ENCODE measurements at regions not wholly inside any gene's neighbourhood (a gene's known extent, or its start where the extent isn't known, plus 50 kb on each side); places are given as distances from the start of the nearest gene placed in this dataset.

GRCh38 chr12:24724814-24725213 lies 224.1 kb downstream of the BCAT1 start:
- no peak overlapping the region for H3K27ac Mint-ChIP-seq

GRCh38 chr12:24723759-24724158 lies 225.1 kb downstream of the BCAT1 start:
- H3K4me1 ChIP-seq (ENCODE audit: control insufficient read depth in 2 of 2, insufficient read depth in 2 of 2, low read length in 2 of 2), result peaks cover 6 to 7% of the 10 kb centered on the region in 2 donors
- no peak overlapping the region for H3K4me2 ChIP-seq (replicated peaks; ENCODE audit: low read depth, low read length, poor library complexity, severe bottlenecking)
- no peaks in the 10 kb centered on the region for H3K36me3 ChIP-seq (replicated peaks in 1 of 2; ENCODE audit: control extremely low read depth in 1 of 2, control insufficient read depth in 1 of 2, extremely low read depth in 1 of 2, insufficient read depth in 2 of 2, low read length in 1 of 2)
- no peaks in the 10 kb centered on the region for H4K20me1 ChIP-seq (ENCODE audit: control insufficient read depth, insufficient read depth, low read length, poor library complexity, severe bottlenecking)
- POLR2A ChIA-PET, result interaction anchor here (0.6 kb wide), 1 partner anchor 57 kb away, joined by 3 read pairs; no protein-coding TSS in a partner anchor
- no peak overlapping the region for H3K4me3 ChIP-seq (ENCODE audit: control extremely low read depth in 1 of 5, extremely low read depth in 1 of 5, insufficient read depth in 1 of 5, low read depth in 2 of 5, low read length in 4 of 5)
- H3K27me3 ChIP-seq (replicated peaks in 1 of 4; ENCODE audit: control extremely low read depth in 1 of 4, control insufficient read depth in 3 of 4, insufficient read depth in 4 of 4, low read length in 3 of 4), result no peaks in the 10 kb centered on the region
- Mint-ChIP-seq H3K9me3 (ENCODE audit: insufficient read depth) (peaks cover 2% of the 10 kb centered on the region), H3K27ac (no peak overlapping the region), H3K27me3 (no peaks in the 10 kb centered on the region), H3K4me1 (peaks cover 30% of the 10 kb centered on the region), H3K4me3 (no peak overlapping the region)
- TF ChIP-seq CTCF (IDR thresholded peaks at IDR 0.05) (no peak), EZH2 (IDR thresholded peaks at IDR 0.05; ENCODE audit: borderline replicate concordance, insufficient read depth, low read depth, low read length, poor library complexity, severe bottlenecking) (no peak)
- H3K79me2 ChIP-seq (ENCODE audit: control insufficient read depth, insufficient read depth, low read length), result no peaks in the 10 kb centered on the region
- H2AFZ ChIP-seq (ENCODE audit: insufficient read depth, low read depth, low read length, poor library complexity, severe bottlenecking), result no peak overlapping the region
- DNase-seq (no peak), ATAC-seq (ENCODE audit: low read depth) (no peak)
- H3K27ac ChIP-seq (ENCODE audit: low read length in 2 of 2), result no peak overlapping the region
- CTCF ChIA-PET, result no interaction called here
- no peak overlapping the region for H3K9ac ChIP-seq (ENCODE audit: low read length)
- intact Hi-C loops (cut with micrococcal nuclease), result no loop called here
- H3K9me3 ChIP-seq (ENCODE audit: control extremely low read depth in 1 of 3, control insufficient read depth in 2 of 3, insufficient read depth in 1 of 3, low read length in 2 of 3), result no peaks in the 10 kb centered on the region

More at GRCh38 chr12:24724814-24725213, 224.1 kb downstream of the BCAT1 start:
- DNase-seq (no peak), ATAC-seq (ENCODE audit: low read depth) (no peak)
- no peak overlapping the region for H2AFZ ChIP-seq (ENCODE audit: insufficient read depth, low read depth, low read length, poor library complexity, severe bottlenecking)
- H3K9ac ChIP-seq (ENCODE audit: low read length), result no peak overlapping the region
- POLR2A ChIA-PET, result no interaction called here
- H4K20me1 ChIP-seq (ENCODE audit: control insufficient read depth, insufficient read depth, low read length, poor library complexity, severe bottlenecking), result no peaks in the 10 kb centered on the region
- H3K27me3 Mint-ChIP-seq, result no peaks in the 10 kb centered on the region
- no peaks in the 10 kb centered on the region for H3K79me2 ChIP-seq (ENCODE audit: control insufficient read depth, insufficient read depth, low read length)
- no peaks in the 10 kb centered on the region for H3K9me3 ChIP-seq (ENCODE audit: control extremely low read depth in 1 of 3, control insufficient read depth in 2 of 3, insufficient read depth in 1 of 3, low read length in 2 of 3)
- CTCF ChIA-PET, result no interaction called here
- H3K4me1 Mint-ChIP-seq, result peaks cover 25% of the 10 kb centered on the region
- H3K36me3 ChIP-seq (replicated peaks in 1 of 2; ENCODE audit: control extremely low read depth in 1 of 2, control insufficient read depth in 1 of 2, extremely low read depth in 1 of 2, insufficient read depth in 2 of 2, low read length in 1 of 2), result no peaks in the 10 kb centered on the region
- no peak overlapping the region for H3K4me2 ChIP-seq (replicated peaks; ENCODE audit: low read depth, low read length, poor library complexity, severe bottlenecking)
- peaks cover 7 to 9% of the 10 kb centered on the region in 2 donors for H3K4me1 ChIP-seq (ENCODE audit: control insufficient read depth in 2 of 2, insufficient read depth in 2 of 2, low read length in 2 of 2)
- H3K4me3 Mint-ChIP-seq, result no peak overlapping the region
- TF ChIP-seq EZH2 (IDR thresholded peaks at IDR 0.05; ENCODE audit: borderline replicate concordance, insufficient read depth, low read depth, low read length, poor library complexity, severe bottlenecking), result no peak
- TF ChIP-seq CTCF (IDR thresholded peaks at IDR 0.05), result no peak
- intact Hi-C loops (cut with micrococcal nuclease), result loop anchor here (5.0 kb wide), 1 partner anchor 618 kb away; no protein-coding TSS in a partner anchor
- no peak overlapping the region for H3K27ac ChIP-seq (ENCODE audit: low read length in 2 of 2)
- no peaks in the 10 kb centered on the region for H3K27me3 ChIP-seq (replicated peaks in 1 of 4; ENCODE audit: control extremely low read depth in 1 of 4, control insufficient read depth in 3 of 4, insufficient read depth in 4 of 4, low read length in 3 of 4)
- 52% methylated on average over 4 of the region's 5 CpGs for WGBS (ENCODE audit: insufficient coverage)
- H3K9me3 Mint-ChIP-seq (ENCODE audit: insufficient read depth), result peaks cover 2% of the 10 kb centered on the region
- no peak overlapping the region for H3K4me3 ChIP-seq (ENCODE audit: control extremely low read depth in 1 of 5, extremely low read depth in 1 of 5, insufficient read depth in 1 of 5, low read depth in 2 of 5, low read length in 4 of 5)
